ENCODE measurements at regions not wholly inside any gene's neighbourhood (a gene's known extent, or its start where the extent isn't known, plus 50 kb on each side); places are given as distances from the start of the nearest gene placed in this dataset.

GRCh38 chr6:22049002-22049401, 247.8 kb downstream of the PRL start:
- ATAC-seq: no peak
- H3K27ac ChIP-seq (ENCODE audit: low read length): no peak overlapping the region
- H3K4me1 ChIP-seq (ENCODE audit: control insufficient read depth, insufficient read depth, low read length): no peaks in the 10 kb centered on the region
- POLR2A ChIA-PET: no interaction called here
- H3K27me3 ChIP-seq (ENCODE audit: control insufficient read depth, insufficient read depth, low read length): no peaks in the 10 kb centered on the region
- H3K4me3 ChIP-seq (ENCODE audit: low read depth in 2 of 2, low read length in 2 of 2): no peak overlapping the region
- no TSS peak for BruUV-seq (replicated peaks)
- no peaks in the 10 kb centered on the region for H3K9me3 ChIP-seq (ENCODE audit: control insufficient read depth, insufficient read depth, low read depth, low read length)
- CTCF ChIA-PET: no interaction called here
- DNase-seq (ENCODE audit: low read depth, low spot score): no peak
- in situ Hi-C loops (cut with HindIII; ENCODE audit: low pct_unique_long_range_greater_than_20kb, low sequenced_read_pairs): no loop called here
- intact Hi-C loops (cut with micrococcal nuclease; ENCODE audit: unreplicated experiment): no loop called here
- H3K36me3 ChIP-seq (ENCODE audit: control insufficient read depth, insufficient read depth, low read length): no peaks in the 10 kb centered on the region
- no peak for TF ChIP-seq TCF7L2 (IDR thresholded peaks at IDR 0.05; ENCODE audit: low read depth, low read length)
- no peak for TF ChIP-seq CTCF (IDR thresholded peaks at IDR 0.05)
- no peak for TF ChIP-seq SIN3A (IDR thresholded peaks at IDR 0.05; ENCODE audit: borderline replicate concordance, insufficient read depth, low read depth, low read length)
- TF ChIP-seq REST (IDR thresholded peaks at IDR 0.05; ENCODE audit: insufficient read depth in 1 of 2, low read depth in 2 of 2, low read length in 1 of 2): no peak
- TF ChIP-seq POLR2AphosphoS5 (IDR thresholded peaks at IDR 0.05; ENCODE audit: low read depth, low read length): no peak

GRCh38 chr6:22053391-22053997, 243.3 kb downstream of the PRL start:
- CTCF ChIA-PET: no interaction called here
- in situ Hi-C loops (cut with HindIII; ENCODE audit: low pct_unique_long_range_greater_than_20kb, low sequenced_read_pairs) (no loop called here), intact Hi-C loops (cut with micrococcal nuclease; ENCODE audit: unreplicated experiment) (no loop called here)
- Histone ChIP-seq H3K4me1 (ENCODE audit: control insufficient read depth, insufficient read depth, low read length) (no peaks in the 10 kb centered on the region), H3K4me3 (ENCODE audit: low read depth in 2 of 2, low read length in 2 of 2) (no peak overlapping the region), H3K36me3 (ENCODE audit: control insufficient read depth, insufficient read depth, low read length) (no peaks in the 10 kb centered on the region), H3K9me3 (ENCODE audit: control insufficient read depth, insufficient read depth, low read depth, low read length) (no peaks in the 10 kb centered on the region), H3K27me3 (ENCODE audit: control insufficient read depth, insufficient read depth, low read length) (no peaks in the 10 kb centered on the region), H3K27ac (ENCODE audit: low read length) (no peak overlapping the region)
- DNase-seq (ENCODE audit: low read depth, low spot score) (no peak), ATAC-seq (no peak)
- POLR2A ChIA-PET: no interaction called here
- TF ChIP-seq SIN3A (IDR thresholded peaks at IDR 0.05; ENCODE audit: borderline replicate concordance, insufficient read depth, low read depth, low read length) (no peak), CTCF (IDR thresholded peaks at IDR 0.05) (no peak), REST (IDR thresholded peaks at IDR 0.05; ENCODE audit: insufficient read depth in 1 of 2, low read depth in 2 of 2, low read length in 1 of 2) (no peak), TCF7L2 (IDR thresholded peaks at IDR 0.05; ENCODE audit: low read depth, low read length) (no peak), POLR2AphosphoS5 (IDR thresholded peaks at IDR 0.05; ENCODE audit: low read depth, low read length) (no peak)
- BruUV-seq (replicated peaks): no TSS peak
